ENCODE measurements at regions not wholly inside any gene's neighbourhood (a gene's known extent, or its start where the extent isn't known, plus 50 kb on each side); places are given as distances from the start of the nearest gene placed in this dataset.
A peak's percentile ranks its signal among the peaks of the same experiment; 100 is the strongest.

DNA sequence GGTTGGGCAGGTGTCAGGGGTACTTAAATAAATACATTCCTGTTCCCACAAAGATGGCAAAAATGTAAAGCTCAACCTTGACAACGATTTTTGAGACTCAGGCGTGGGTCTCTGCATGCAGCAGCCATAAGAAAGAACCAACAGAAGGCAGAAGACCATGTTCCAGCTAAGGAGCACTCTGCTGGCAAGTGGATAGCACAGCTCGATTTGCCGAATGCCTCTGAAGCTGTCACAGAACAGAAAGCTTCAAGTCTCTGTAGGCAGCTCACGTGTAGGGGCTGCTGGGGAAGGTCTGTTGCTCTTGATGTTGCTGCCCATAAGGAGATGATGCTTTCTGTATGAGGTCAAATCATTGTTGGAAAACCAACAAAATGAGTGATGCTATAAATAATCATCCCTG lies 119.6 kb upstream of the GRIN3A start:
- no peaks in the 10 kb centered on the region for H3K36me3 ChIP-seq
- H3K27ac ChIP-seq: no peak overlapping the region
- H3K27me3 ChIP-seq: no peaks in the 10 kb centered on the region
- intact Hi-C loops (cut with DNase I): loop anchor here in 1 of 10 donors (10.0 kb wide), 1 partner anchor 57 kb away; no protein-coding TSS in a partner anchor
- TF ChIP-seq, protein P1, sequence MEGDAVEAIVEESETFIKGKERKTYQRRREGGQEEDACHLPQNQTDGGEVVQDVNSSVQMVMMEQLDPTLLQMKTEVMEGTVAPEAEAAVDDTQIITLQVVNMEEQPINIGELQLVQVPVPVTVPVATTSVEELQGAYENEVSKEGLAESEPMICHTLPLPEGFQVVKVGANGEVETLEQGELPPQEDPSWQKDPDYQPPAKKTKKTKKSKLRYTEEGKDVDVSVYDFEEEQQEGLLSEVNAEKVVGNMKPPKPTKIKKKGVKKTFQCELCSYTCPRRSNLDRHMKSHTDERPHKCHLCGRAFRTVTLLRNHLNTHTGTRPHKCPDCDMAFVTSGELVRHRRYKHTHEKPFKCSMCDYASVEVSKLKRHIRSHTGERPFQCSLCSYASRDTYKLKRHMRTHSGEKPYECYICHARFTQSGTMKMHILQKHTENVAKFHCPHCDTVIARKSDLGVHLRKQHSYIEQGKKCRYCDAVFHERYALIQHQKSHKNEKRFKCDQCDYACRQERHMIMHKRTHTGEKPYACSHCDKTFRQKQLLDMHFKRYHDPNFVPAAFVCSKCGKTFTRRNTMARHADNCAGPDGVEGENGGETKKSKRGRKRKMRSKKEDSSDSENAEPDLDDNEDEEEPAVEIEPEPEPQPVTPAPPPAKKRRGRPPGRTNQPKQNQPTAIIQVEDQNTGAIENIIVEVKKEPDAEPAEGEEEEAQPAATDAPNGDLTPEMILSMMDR (IDR thresholded peaks at IDR 0.05): no peak
- no peak overlapping the region for H3K4me3 ChIP-seq
- ATAC-seq: no peak
- H3K9me3 ChIP-seq: no peaks in the 10 kb centered on the region
- H3K4me1 ChIP-seq: no peaks in the 10 kb centered on the region
- no peak for DNase-seq
- 49 to 56% methylated on average over 5 of the region's 5 CpGs for WGBS, 2 donors

DNA sequence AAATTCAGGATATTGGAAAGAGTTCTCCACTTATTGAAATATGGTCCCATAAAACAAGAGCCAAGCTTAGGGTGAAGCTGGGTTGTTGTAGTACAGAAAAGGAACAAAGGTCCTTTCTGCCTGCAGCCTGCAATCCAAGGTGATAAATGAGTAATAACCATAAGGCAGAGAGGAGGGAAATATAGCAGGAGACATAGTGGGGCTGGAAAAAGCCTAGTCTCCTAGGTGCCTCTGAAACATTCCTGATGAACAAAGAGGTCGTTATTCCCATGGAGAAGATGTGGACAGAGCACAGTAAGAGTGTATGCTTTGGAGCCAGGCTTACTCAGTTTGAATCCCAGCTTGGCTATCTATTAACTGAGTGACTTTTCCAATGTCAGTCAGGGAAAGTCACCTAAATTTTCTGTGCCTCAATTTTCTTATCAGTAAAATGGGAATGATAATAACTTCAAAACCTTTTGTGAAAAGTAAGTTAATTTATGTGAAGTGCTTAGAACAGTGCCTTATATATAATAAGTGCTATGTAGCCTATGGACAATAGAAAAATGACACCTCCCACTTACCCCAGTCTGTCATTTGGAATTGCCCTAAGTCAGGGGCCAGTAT lies 110.8 kb upstream of the GRIN3A start:
- Histone ChIP-seq H3K27me3 (no peaks in the 10 kb centered on the region), H3K9me3 (peaks cover 0 to 9% (median 0%) of the 10 kb centered on the region in 11 donors), H3K27ac (no peak overlapping the region), H3K4me3 (no peak overlapping the region), H3K4me1 (no peaks in the 10 kb centered on the region), H3K36me3 (no peaks in the 10 kb centered on the region)
- 59 to 67% methylated on average over 1 of the region's 1 CpG for WGBS, 2 donors
- ATAC-seq: no peak
- TF ChIP-seq, protein P1 (IDR thresholded peaks at IDR 0.05): no peak
- DNase-seq: no peak
- intact Hi-C loops (cut with DNase I): loop anchor here in 1 of 10 donors (10.0 kb wide), 1 partner anchor 56 kb away; no protein-coding TSS in a partner anchor

DNA sequence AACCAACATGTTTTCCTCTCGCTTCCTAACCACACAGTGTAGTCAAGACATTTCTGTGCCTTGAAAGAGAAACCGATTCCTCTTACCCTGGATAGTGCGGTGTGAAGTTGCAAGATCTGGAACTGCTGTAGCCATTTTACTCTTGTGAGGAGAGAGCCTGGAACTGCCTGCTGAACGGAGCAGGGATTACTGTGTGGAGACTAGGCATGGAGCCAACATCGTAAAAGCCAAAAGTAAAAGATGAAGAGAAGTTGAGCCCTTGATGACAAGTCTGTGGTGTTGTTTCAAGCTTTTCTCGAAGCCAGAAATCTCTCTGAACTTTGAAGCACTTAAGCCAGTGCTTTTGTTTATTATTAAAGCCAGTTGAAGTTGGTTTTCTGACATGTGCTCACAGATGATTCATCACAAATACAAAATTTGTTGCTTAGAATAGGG lies 110.1 kb upstream of the GRIN3A start:
- TF ChIP-seq, protein P1 (IDR thresholded peaks at IDR 0.05): no peak
- ATAC-seq: peak in 1 of 8 donors; percentile 31
- no peak overlapping the region for H3K4me3 ChIP-seq
- H3K4me1 ChIP-seq: no peaks in the 10 kb centered on the region
- 46 to 51% methylated on average over 6 of the region's 6 CpGs for WGBS, 2 donors
- H3K27me3 ChIP-seq: no peaks in the 10 kb centered on the region
- no peak for DNase-seq
- H3K9me3 ChIP-seq: peaks cover 0 to 9% (median 0%) of the 10 kb centered on the region in 11 donors
- intact Hi-C loops (cut with DNase I): loop anchor here in 1 of 10 donors (10.0 kb wide), 1 partner anchor 56 kb away; no protein-coding TSS in a partner anchor
- H3K27ac ChIP-seq: no peak overlapping the region
- H3K36me3 ChIP-seq: no peaks in the 10 kb centered on the region

DNA sequence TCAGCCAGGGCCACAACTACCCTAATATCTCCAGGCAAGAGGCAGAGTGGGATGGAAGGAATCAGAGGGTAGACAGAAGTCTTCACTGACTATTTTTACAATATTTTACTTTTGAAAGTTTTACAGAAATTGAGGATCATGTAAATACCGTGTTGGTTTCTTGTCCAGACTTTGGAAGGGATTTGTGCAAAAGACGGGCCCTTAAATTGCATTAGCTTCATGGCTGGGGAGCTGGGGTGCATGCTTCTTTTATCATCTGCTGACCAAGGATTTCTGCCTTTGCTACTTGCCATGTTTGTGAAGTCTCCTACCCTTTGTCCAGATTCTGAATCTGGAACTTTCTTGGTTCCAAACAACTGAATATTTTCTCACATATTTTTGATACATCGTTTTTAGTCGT lies 107.7 kb upstream of the GRIN3A start:
- ATAC-seq: no peak
- TF ChIP-seq, protein P1 (IDR thresholded peaks at IDR 0.05): no peak
- WGBS, 2 donors: 83 to 88% methylated on average over 4 of the region's 4 CpGs
- no peaks in the 10 kb centered on the region for H3K27me3 ChIP-seq
- no peaks in the 10 kb centered on the region for H3K9me3 ChIP-seq
- H3K36me3 ChIP-seq: no peaks in the 10 kb centered on the region
- DNase-seq: no peak
- H3K4me1 ChIP-seq: no peaks in the 10 kb centered on the region
- intact Hi-C loops (cut with DNase I): loop anchor here in 1 of 10 donors (10.0 kb wide), 1 partner anchor 59 kb away; no protein-coding TSS in a partner anchor
- H3K27ac ChIP-seq: no peak overlapping the region
- no peak overlapping the region for H3K4me3 ChIP-seq
